GM19035 (cell line): ENCODE measurements at regions not wholly inside any gene's neighbourhood (a gene's known extent, or its start where the extent isn't known, plus 50 kb on each side); places are given as distances from the start of the nearest gene placed in this dataset.
A peak's percentile ranks its signal among the peaks of the same experiment; 100 is the strongest.

Source experiments
- ATAC-seq: cut with Tn5 transposase; IDR thresholded peaks from one replicate; pipeline ENCODE4 v1.9.1; 2021; ENCODE audit not compliant: unreplicated experiment

- no peak for ATAC-seq
These were observed 59.4 kb upstream of the BTN3A2 start for GRCh38 chr6:26305641-26305969.

GRCh38 chr6:26306232-26306631, 58.8 kb upstream of the BTN3A2 start:
- ATAC-seq = no peak

- ATAC-seq = no peak
These were observed 57.1 kb upstream of the BTN3A2 start for GRCh38 chr6:26307850-26308249.

GRCh38 chr6:26309731-26310142, 55.3 kb upstream of the BTN3A2 start:
- ATAC-seq = no peak

GRCh38 chr6:26311012-26311384, 54.0 kb upstream of the BTN3A2 start:
- no peak for ATAC-seq

GRCh38 chr6:26311385-26312095, 53.5 kb upstream of the BTN3A2 start:
- ATAC-seq = peak; percentile 44

GRCh38 chr6:26312096-26312463, 52.9 kb upstream of the BTN3A2 start:
- ATAC-seq = no peak

- peak; percentile 37 for ATAC-seq
These were observed 52.2 kb upstream of the BTN3A2 start for GRCh38 chr6:26312501-26313397.
